Right kidney (tissue), 1 donor: ENCODE measurements at regions not wholly inside any gene's neighbourhood (a gene's known extent, or its start where the extent isn't known, plus 50 kb on each side); places are given as distances from the start of the nearest gene placed in this dataset.

Source experiments
- DNase-seq: peaks from one replicate; pipeline ENCODE4 v3.0.0-alpha.2; 2016

GRCh38 chr10:118537623-118538022 is 57.8 kb downstream of the PRLHR start:
- DNase-seq, result no peak

GRCh38 chr10:118534136-118534535 is 61.3 kb downstream of the PRLHR start:
- DNase-seq, result no peak

- DNase-seq, result no peak
These were observed 64.2 kb downstream of the PRLHR start for GRCh38 chr10:118531105-118531852.

GRCh38 chr10:118528426-118528825 is 67.0 kb downstream of the PRLHR start:
- DNase-seq, result no peak

GRCh38 chr10:118523775-118524174 is 71.7 kb downstream of the PRLHR start:
- no peak for DNase-seq

- no peak for DNase-seq
These were observed 72.5 kb downstream of the PRLHR start for GRCh38 chr10:118522791-118523498.

GRCh38 chr10:118521415-118522117 is 73.9 kb downstream of the PRLHR start:
- no peak for DNase-seq

- no peak for DNase-seq
These were observed 75.2 kb downstream of the PRLHR start for GRCh38 chr10:118520116-118520742.

GRCh38 chr10:118518095-118518494 is 77.4 kb downstream of the PRLHR start:
- no peak for DNase-seq

- no peak for DNase-seq
These were observed 78.7 kb downstream of the PRLHR start for GRCh38 chr10:118516716-118517115.

- DNase-seq, result no peak
These were observed 82.3 kb downstream of the PRLHR start for GRCh38 chr10:118513174-118513573.

GRCh38 chr10:118511711-118512110 is 83.7 kb downstream of the PRLHR start:
- no peak for DNase-seq

GRCh38 chr10:118508863-118509262 is 86.6 kb downstream of the PRLHR start:
- no peak for DNase-seq

GRCh38 chr10:118508355-118508754 is 87.1 kb downstream of the PRLHR start:
- no peak for DNase-seq

- DNase-seq, result no peak
These were observed 88.5 kb downstream of the PRLHR start for GRCh38 chr10:118506671-118507590.

GRCh38 chr10:118505363-118505762 is 90.1 kb downstream of the PRLHR start:
- no peak for DNase-seq

- DNase-seq, result no peak
These were observed 90.8 kb downstream of the PRLHR start for GRCh38 chr10:118504467-118505205.

GRCh38 chr10:118504044-118504443 is 91.4 kb downstream of the PRLHR start:
- DNase-seq, result no peak

GRCh38 chr10:118503192-118503591 is 92.3 kb downstream of the PRLHR start:
- DNase-seq, result no peak

- DNase-seq, result no peak
These were observed 93.6 kb downstream of the PRLHR start for GRCh38 chr10:118501637-118502440.
